CD14-positive monocyte (primary cell): ENCODE measurements at regions not wholly inside any gene's neighbourhood (a gene's known extent, or its start where the extent isn't known, plus 50 kb on each side); places are given as distances from the start of the nearest gene placed in this dataset.

Source experiments
- DNase-seq, 3 donors: peaks; one replicate each; pipeline ENCODE4 v3.0.0-alpha.2; 2011 to 2022
- H2AFZ ChIP-seq: 2 replicates; pipeline ENCODE4 v1.6.0; 2012; ENCODE audit warnings: mild to moderate bottlenecking, low read depth, low read length, inconsistent platforms; ENCODE audit not compliant: insufficient read depth, poor library complexity, severe bottlenecking
- H3K27ac ChIP-seq, 2 donors: 1 replicate in 1 of 2; 2 replicates in 1 of 2; pipeline ENCODE4 v1.5.1; 2012 to 2013; ENCODE audit warnings: low read length in 2 of 2, control low read depth in 1 of 2, inconsistent platforms in 1 of 2, low read depth in 1 of 2, mild to moderate bottlenecking in 1 of 2
- H3K27me3 ChIP-seq, 2 donors: one replicate each; pipeline versions ENCODE4 v1.6.0 to v1.6.1; 2011 to 2013; ENCODE audit warnings: low read length in 2 of 2; ENCODE audit not compliant: control insufficient read depth in 2 of 2, insufficient read depth in 2 of 2
- H3K36me3 ChIP-seq, 2 donors: replicated peaks in 1 of 2; 1 replicate in 1 of 2; 2 replicates in 1 of 2; pipeline versions ENCODE4 v1.5.1 to v1.6.1; 2012 to 2013; ENCODE audit warnings: low read length in 2 of 2, control low read depth in 1 of 2, inconsistent platforms in 1 of 2, mild to moderate bottlenecking in 1 of 2; ENCODE audit not compliant: insufficient read depth in 2 of 2, control insufficient read depth in 1 of 2
- H3K4me1 ChIP-seq, 2 donors: 1 replicate in 1 of 2; 2 replicates in 1 of 2; pipeline versions ENCODE4 v1.5.1 to v1.6.1; 2012 to 2013; ENCODE audit warnings: low read length in 2 of 2, control low read depth in 1 of 2, inconsistent platforms in 1 of 2, mild to moderate bottlenecking in 1 of 2, moderate library complexity in 1 of 2; ENCODE audit not compliant: insufficient read depth in 2 of 2, control insufficient read depth in 1 of 2
- H3K4me2 ChIP-seq: replicated peaks from 2 replicates; pipeline ENCODE3; 2012; ENCODE audit warnings: low read length, moderate library complexity, mild to moderate bottlenecking; ENCODE audit not compliant: poor library complexity, severe bottlenecking; ENCODE audit errors: extremely low read depth
- H3K4me3 ChIP-seq, 3 experiments: fragments of 200-600 bp in 1 of 3; sonication (generic) in 1 of 3; replicated peaks in 1 of 3; 1 replicate in 2 of 3; 2 replicates in 1 of 3; pipeline ENCODE4 v1.5.1; 2011 to 2013; ENCODE audit warnings: low read length in 3 of 3, mild to moderate bottlenecking in 3 of 3, control low read depth in 2 of 3, low read depth in 2 of 3, inconsistent platforms in 1 of 3, moderate library complexity in 1 of 3
- H3K79me2 ChIP-seq: 2 replicates; pipeline ENCODE4 v1.6.0; 2012; ENCODE audit warnings: mild to moderate bottlenecking, control low read depth, inconsistent platforms, low read length, moderate library complexity; ENCODE audit not compliant: insufficient read depth
- H3K9ac ChIP-seq: 2 replicates; pipeline ENCODE4 v1.6.0; 2017; ENCODE audit warnings: low read length, mild to moderate bottlenecking; ENCODE audit not compliant: insufficient read depth, poor library complexity, severe bottlenecking
- H3K9me3 ChIP-seq, 2 donors: replicated peaks in 1 of 2; 1 replicate in 1 of 2; 2 replicates in 1 of 2; pipeline versions ENCODE4 v1.5.1 to v1.6.1; 2012 to 2013; ENCODE audit warnings: low read length in 2 of 2, control low read depth in 1 of 2; ENCODE audit not compliant: control insufficient read depth in 1 of 2, insufficient read depth in 1 of 2
- H4K20me1 ChIP-seq: 2 replicates; pipeline ENCODE4 v1.6.0; 2012; ENCODE audit warnings: mild to moderate bottlenecking, low read length, control low read depth, moderate library complexity; ENCODE audit not compliant: insufficient read depth
- H3K27ac Mint-ChIP-seq, 7 donors: one replicate each; pipeline ENCODE4 v1.8.0; 2020; ENCODE audit warnings: mild to moderate bottlenecking in 7 of 7, mixed read lengths in 7 of 7, moderate library complexity in 6 of 7, inconsistent platforms in 2 of 7
- H3K27me3 Mint-ChIP-seq, 3 donors: one replicate each; pipeline ENCODE4 v1.8.0; 2021 to 2022; ENCODE audit warnings: low read depth in 3 of 3, mild to moderate bottlenecking in 3 of 3, mixed read lengths in 3 of 3, moderate library complexity in 3 of 3, inconsistent platforms in 1 of 3
- H3K36me3 Mint-ChIP-seq, 2 donors: one replicate each; pipeline ENCODE4 v1.8.0; 2020; ENCODE audit warnings: mixed read lengths in 2 of 2, inconsistent platforms in 1 of 2, mild to moderate bottlenecking in 1 of 2
- H3K4me1 Mint-ChIP-seq: one replicate; pipeline ENCODE4 v1.8.0; 2020; ENCODE audit warnings: mild to moderate bottlenecking, mixed read lengths
- H3K4me3 Mint-ChIP-seq, 2 donors: one replicate each; pipeline ENCODE4 v1.8.0; 2020; ENCODE audit warnings: mild to moderate bottlenecking in 2 of 2, mixed read lengths in 2 of 2, moderate library complexity in 1 of 2
- H3K9me3 Mint-ChIP-seq, 7 donors: one replicate each; pipeline ENCODE4 v1.8.0; 2020 to 2022; ENCODE audit warnings: mixed read lengths in 7 of 7, mild to moderate bottlenecking in 6 of 7, moderate library complexity in 6 of 7, inconsistent platforms in 2 of 7
- WGBS: methylation state at CpG from one replicate; pipeline ENCODE4 v1.1.5; 2013; ENCODE audit warnings: missing lambda C conversion rate; ENCODE audit not compliant: insufficient coverage; 5-methylcytosine and 5-hydroxymethylcytosine counted together
- intact Hi-C, 2 donors: fragments of 100-400 bp; cut with micrococcal nuclease; formaldehyde crosslinking; loops; one replicate each; pipeline versions ENCODE4 v1.15.0 to v1.15.1; 2023
- TF ChIP-seq, protein P1 (sequence below): fragments of 200-600 bp; IDR thresholded peaks from one replicate; pipeline ENCODE4 v1.8.0; 2022; ENCODE audit warnings: antibody characterized with exemption, mild to moderate bottlenecking

DNA sequence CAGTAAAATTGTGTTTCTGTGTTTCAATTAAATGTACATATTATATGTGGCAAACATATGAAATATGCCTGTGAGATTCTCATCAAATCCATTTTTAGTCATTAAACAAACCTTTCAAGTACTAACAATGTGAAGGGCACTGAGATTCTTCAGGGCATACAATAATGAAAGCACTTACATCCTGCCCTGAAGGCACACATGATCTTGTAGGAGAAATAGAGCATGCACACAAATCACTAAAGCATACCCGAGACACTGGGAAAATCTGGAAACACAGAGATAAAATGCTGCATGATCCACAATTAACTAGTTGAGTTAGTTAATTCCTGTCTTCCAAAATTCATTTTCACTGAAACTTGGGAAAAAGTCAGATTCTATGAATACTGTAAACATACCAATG, 810.5 kb upstream of the NECTIN3 start:
- H3K79me2 ChIP-seq, result no peaks in the 10 kb centered on the region
- Mint-ChIP-seq H3K27me3 (no peaks in the 10 kb centered on the region), H3K27ac (no peak overlapping the region), H3K4me1 (no peaks in the 10 kb centered on the region), H3K9me3 (peaks cover 0 to 3% (median 1%) of the 10 kb centered on the region in 7 donors), H3K4me3 (no peak overlapping the region), H3K36me3 (no peaks in the 10 kb centered on the region)
- no peaks in the 10 kb centered on the region for H3K4me1 ChIP-seq
- no peak for DNase-seq
- no peaks in the 10 kb centered on the region for H3K27me3 ChIP-seq
- no peak overlapping the region for H3K9ac ChIP-seq
- H3K4me2 ChIP-seq, result no peak overlapping the region
- H3K9me3 ChIP-seq, result peaks cover 0 to 3% of the 10 kb centered on the region in 2 donors
- H2AFZ ChIP-seq, result no peak overlapping the region
- TF ChIP-seq, protein P1, sequence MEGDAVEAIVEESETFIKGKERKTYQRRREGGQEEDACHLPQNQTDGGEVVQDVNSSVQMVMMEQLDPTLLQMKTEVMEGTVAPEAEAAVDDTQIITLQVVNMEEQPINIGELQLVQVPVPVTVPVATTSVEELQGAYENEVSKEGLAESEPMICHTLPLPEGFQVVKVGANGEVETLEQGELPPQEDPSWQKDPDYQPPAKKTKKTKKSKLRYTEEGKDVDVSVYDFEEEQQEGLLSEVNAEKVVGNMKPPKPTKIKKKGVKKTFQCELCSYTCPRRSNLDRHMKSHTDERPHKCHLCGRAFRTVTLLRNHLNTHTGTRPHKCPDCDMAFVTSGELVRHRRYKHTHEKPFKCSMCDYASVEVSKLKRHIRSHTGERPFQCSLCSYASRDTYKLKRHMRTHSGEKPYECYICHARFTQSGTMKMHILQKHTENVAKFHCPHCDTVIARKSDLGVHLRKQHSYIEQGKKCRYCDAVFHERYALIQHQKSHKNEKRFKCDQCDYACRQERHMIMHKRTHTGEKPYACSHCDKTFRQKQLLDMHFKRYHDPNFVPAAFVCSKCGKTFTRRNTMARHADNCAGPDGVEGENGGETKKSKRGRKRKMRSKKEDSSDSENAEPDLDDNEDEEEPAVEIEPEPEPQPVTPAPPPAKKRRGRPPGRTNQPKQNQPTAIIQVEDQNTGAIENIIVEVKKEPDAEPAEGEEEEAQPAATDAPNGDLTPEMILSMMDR, result no peak
- no peak overlapping the region for H3K4me3 ChIP-seq
- no peaks in the 10 kb centered on the region for H3K36me3 ChIP-seq
- intact Hi-C loops, result no loop called here
- no peak overlapping the region for H3K27ac ChIP-seq
- no peaks in the 10 kb centered on the region for H4K20me1 ChIP-seq
- WGBS, result 100% methylated on average over 1 of the region's 1 CpG

DNA sequence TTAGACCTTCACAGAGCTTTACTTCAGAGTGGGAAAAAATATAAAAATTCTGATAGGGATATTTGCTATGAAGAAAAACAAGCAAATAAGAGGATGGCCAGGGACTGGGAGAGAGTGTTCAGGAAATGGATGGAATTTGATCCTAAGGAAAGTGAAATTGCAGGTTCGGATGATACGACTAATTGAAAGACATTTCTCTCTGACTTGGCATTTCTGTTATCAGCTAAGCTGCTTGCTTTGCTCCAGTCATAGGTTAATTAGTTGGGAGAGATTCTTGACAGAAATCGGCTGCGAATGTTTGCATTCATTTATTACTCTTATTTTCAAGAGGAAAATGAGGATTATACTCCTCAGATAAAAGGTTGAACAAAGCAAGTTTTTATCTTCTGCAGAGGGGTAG, 808.7 kb upstream of the NECTIN3 start:
- Mint-ChIP-seq H3K4me3 (no peak overlapping the region), H3K27ac (no peak overlapping the region), H3K36me3 (no peaks in the 10 kb centered on the region), H3K27me3 (no peaks in the 10 kb centered on the region), H3K4me1 (no peaks in the 10 kb centered on the region), H3K9me3 (peaks cover 0 to 3% (median 0%) of the 10 kb centered on the region in 7 donors)
- no CpG with 5 or more reads among the region's 4 CpGs for WGBS
- Histone ChIP-seq H3K9me3 (peaks cover 0 to 3% of the 10 kb centered on the region in 2 donors), H3K9ac (no peak overlapping the region), H3K27me3 (no peaks in the 10 kb centered on the region), H3K36me3 (no peaks in the 10 kb centered on the region), H4K20me1 (no peaks in the 10 kb centered on the region), H3K4me1 (no peaks in the 10 kb centered on the region), H2AFZ (no peak overlapping the region), H3K4me3 (no peak overlapping the region), H3K79me2 (no peaks in the 10 kb centered on the region), H3K4me2 (no peak overlapping the region), H3K27ac (no peak overlapping the region)
- no peak for DNase-seq
- TF ChIP-seq, protein P1, result no peak
- intact Hi-C loops, result no loop called here
